ENCODE measurements at regions not wholly inside any gene's neighbourhood (a gene's known extent, or its start where the extent isn't known, plus 50 kb on each side); places are given as distances from the start of the nearest gene placed in this dataset.
A peak's percentile ranks its signal among the peaks of the same experiment; 100 is the strongest.

DNA sequence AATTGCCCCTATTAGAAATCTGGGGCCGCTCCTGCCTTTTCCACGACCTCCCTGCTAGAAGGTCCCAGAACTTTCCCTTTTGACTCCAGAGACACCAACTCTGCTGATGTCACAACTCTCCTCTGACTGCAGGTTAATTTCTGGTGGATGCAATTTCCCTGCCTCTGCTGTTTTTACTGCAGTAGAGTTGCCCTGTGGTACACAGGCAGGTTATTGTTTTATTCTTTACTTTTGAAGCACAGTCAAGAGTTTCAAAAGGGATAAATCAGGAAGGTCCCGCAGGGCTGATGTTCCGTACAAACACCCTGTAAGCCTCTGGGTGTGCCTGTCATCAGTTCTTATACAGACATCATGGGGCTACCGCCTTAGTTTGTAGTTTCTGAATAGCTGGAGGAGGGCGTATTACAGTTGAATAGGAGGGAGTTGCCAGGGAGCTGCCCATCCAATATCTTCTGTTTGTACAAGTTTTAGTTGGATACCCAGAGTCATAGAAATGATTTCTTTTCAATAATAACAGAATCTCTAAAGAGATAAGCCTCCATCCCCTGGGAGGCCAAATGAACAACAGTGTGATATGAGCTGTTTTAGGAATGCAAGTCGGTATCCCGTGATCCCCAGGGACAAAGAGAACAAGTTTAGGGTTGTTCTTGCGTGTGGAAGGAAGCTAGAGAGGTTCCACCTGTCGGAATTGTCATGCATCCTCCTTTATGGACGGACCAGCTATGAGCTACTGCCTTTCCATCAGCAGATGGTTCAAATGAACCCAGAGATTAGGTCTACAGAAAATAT is 108.4 kb upstream of the COPS8 start:
- H3K27ac ChIP-seq (ENCODE audit: low read length): no peak overlapping the region
- H3K4me1 ChIP-seq (ENCODE audit: control insufficient read depth in 1 of 2, insufficient read depth in 2 of 2, low read length in 2 of 2): peaks cover 0 to under 1% of the 10 kb centered on the region in 2 donors
- no peak overlapping the region for H3K4me3 ChIP-seq (ENCODE audit: low read depth in 1 of 2, low read length in 2 of 2)
- H3K27me3 ChIP-seq (ENCODE audit: low read depth, low read length): no peaks in the 10 kb centered on the region
- H3K9me3 ChIP-seq (ENCODE audit: control insufficient read depth in 1 of 2, low read length in 2 of 2): no peaks in the 10 kb centered on the region
- H3K36me3 ChIP-seq (ENCODE audit: control insufficient read depth in 1 of 2, insufficient read depth in 2 of 2, low read length in 2 of 2): no peaks in the 10 kb centered on the region

DNA sequence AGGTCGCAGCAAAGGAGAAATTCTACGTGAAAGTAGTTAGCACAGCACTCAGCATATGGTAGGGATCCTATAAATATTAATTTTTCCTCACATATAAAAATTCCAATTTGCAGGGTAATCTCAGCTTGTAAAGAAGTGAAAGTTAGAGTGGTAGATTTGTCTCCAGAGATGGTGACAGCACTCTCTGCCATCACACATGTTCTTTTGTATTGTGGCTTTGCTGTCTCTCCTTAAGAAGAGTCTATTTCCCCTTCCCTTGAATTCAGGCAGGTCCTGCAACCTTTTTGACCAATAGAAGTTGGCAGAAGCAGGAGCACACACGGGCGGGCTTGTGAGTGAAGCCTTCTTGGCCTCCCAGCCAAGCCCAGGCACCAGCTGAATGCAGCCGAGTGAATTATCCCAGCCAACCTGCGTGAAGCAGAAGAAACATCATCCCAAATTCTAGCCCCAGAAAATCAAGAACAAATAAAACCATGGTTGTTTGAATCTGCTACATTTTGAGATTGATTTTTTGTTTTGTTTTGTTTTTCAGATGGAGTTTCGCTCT is 107.8 kb upstream of the COPS8 start:
- no peaks in the 10 kb centered on the region for H3K27me3 ChIP-seq (ENCODE audit: low read depth, low read length)

DNA sequence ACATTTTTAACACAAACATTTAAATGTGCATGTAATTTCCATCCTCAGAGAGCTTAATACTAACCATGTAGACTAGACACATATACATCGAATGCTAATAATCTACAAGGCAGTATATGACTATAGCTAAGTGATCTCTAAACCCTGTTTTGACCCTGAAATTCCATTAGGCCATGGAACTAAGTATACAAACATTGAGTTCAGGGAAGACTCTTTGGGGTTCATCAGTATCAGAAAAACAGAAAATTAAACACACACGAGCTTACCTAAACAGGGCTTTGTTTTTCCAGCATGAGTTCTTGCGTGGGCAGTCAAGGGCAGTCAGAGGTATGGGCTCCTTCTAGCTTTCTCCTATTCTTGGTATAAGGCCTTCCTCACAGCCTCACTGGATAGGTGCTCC is 106.0 kb upstream of the COPS8 start:
- H3K9me3 ChIP-seq (ENCODE audit: control insufficient read depth in 1 of 2, low read length in 2 of 2): peaks cover 0 to 10% of the 10 kb centered on the region in 2 donors
- no peaks in the 10 kb centered on the region for H3K27me3 ChIP-seq (ENCODE audit: low read depth, low read length)
- no peaks in the 10 kb centered on the region for H3K36me3 ChIP-seq (ENCODE audit: control insufficient read depth in 1 of 2, insufficient read depth in 2 of 2, low read length in 2 of 2)
- no peak overlapping the region for H3K27ac ChIP-seq (ENCODE audit: low read length)
- H3K4me3 ChIP-seq (ENCODE audit: low read depth in 1 of 2, low read length in 2 of 2): no peak overlapping the region
- H3K4me1 ChIP-seq (ENCODE audit: control insufficient read depth in 1 of 2, insufficient read depth in 2 of 2, low read length in 2 of 2): no peaks in the 10 kb centered on the region

More for the DNA sequence above, 107.8 kb upstream of the COPS8 start:
- H3K27ac ChIP-seq (ENCODE audit: low read length): no peak overlapping the region
- no peaks in the 10 kb centered on the region for H3K36me3 ChIP-seq (ENCODE audit: control insufficient read depth in 1 of 2, insufficient read depth in 2 of 2, low read length in 2 of 2)
- peaks cover 0 to 5% of the 10 kb centered on the region in 2 donors for H3K9me3 ChIP-seq (ENCODE audit: control insufficient read depth in 1 of 2, low read length in 2 of 2)
- no peaks in the 10 kb centered on the region for H3K4me1 ChIP-seq (ENCODE audit: control insufficient read depth in 1 of 2, insufficient read depth in 2 of 2, low read length in 2 of 2)
- H3K4me3 ChIP-seq (ENCODE audit: low read depth in 1 of 2, low read length in 2 of 2): no peak overlapping the region

DNA sequence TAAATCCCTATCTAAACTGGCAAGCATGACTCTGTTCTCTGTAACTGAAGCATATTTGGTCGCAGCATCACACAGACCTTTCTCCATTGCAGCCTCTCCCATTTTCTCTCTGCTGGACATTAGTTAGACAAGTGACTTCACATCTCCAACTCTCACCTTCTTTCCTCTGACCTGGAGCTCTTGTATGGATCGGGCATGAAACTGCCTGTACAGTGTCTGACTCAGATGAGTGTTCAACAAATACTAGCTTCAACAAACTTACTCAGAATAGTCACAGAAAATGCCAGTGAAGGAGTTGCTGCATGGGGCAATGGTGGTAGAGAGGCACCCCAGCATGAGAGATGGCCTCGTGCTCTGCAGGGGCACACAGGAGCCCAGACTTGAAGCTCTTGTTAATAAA is 104.7 kb upstream of the COPS8 start:
- H3K27me3 ChIP-seq (ENCODE audit: low read depth, low read length): no peaks in the 10 kb centered on the region
- H3K9me3 ChIP-seq (ENCODE audit: control insufficient read depth in 1 of 2, low read length in 2 of 2): peaks cover 0 to 10% of the 10 kb centered on the region in 2 donors
- no peak overlapping the region for H3K27ac ChIP-seq (ENCODE audit: low read length)
- no peaks in the 10 kb centered on the region for H3K4me1 ChIP-seq (ENCODE audit: control insufficient read depth in 1 of 2, insufficient read depth in 2 of 2, low read length in 2 of 2)
- H3K4me3 ChIP-seq (ENCODE audit: low read depth in 1 of 2, low read length in 2 of 2): no peak overlapping the region
- H3K36me3 ChIP-seq (ENCODE audit: control insufficient read depth in 1 of 2, insufficient read depth in 2 of 2, low read length in 2 of 2): no peaks in the 10 kb centered on the region

DNA sequence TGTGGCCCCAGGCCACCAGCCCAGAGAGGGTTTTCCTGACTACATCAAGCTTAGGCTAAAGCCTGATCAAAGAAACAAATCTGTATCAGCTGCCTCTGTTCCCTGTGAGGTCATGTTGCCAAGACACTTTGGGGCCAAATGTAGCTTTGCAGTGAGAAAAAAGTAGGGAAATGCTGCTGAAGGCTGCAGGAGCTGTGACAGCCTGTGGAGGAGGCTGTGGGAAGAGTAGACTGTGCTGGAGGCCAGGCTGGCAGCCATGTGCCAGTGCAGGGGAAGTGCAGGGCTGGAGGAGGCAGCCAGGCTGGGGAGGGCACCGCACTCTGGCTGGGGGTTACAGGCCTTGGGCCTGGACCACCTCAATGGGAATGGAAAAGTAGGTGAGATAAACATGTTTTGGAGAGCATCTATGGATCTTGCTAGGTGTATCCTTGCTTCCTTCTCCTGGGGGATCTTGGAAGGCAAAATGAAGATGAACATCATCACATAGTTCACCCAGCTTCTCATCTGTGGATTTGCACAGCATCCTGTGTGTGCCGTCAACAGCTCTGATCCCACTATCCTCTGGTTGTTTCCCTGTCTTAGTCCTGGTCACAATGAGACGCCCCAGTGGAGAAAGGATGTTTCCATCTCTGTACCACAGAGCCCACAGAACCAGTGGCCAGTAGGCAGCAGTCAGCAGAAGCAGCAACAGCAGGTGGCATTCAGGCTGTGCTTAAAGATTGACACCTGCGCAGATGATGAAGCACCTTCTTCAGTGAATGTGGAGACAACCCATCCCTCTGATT is 103.8 kb upstream of the COPS8 start:
- Histone ChIP-seq H3K4me1 (ENCODE audit: control insufficient read depth in 1 of 2, insufficient read depth in 2 of 2, low read length in 2 of 2) (no peaks in the 10 kb centered on the region), H3K9me3 (ENCODE audit: control insufficient read depth in 1 of 2, low read length in 2 of 2) (peaks cover 0 to 10% of the 10 kb centered on the region in 2 donors), H3K27ac (ENCODE audit: low read length) (no peak overlapping the region), H3K27me3 (ENCODE audit: low read depth, low read length) (no peaks in the 10 kb centered on the region), H3K36me3 (ENCODE audit: control insufficient read depth in 1 of 2, insufficient read depth in 2 of 2, low read length in 2 of 2) (no peaks in the 10 kb centered on the region), H3K4me3 (ENCODE audit: low read depth in 1 of 2, low read length in 2 of 2) (no peak overlapping the region)

DNA sequence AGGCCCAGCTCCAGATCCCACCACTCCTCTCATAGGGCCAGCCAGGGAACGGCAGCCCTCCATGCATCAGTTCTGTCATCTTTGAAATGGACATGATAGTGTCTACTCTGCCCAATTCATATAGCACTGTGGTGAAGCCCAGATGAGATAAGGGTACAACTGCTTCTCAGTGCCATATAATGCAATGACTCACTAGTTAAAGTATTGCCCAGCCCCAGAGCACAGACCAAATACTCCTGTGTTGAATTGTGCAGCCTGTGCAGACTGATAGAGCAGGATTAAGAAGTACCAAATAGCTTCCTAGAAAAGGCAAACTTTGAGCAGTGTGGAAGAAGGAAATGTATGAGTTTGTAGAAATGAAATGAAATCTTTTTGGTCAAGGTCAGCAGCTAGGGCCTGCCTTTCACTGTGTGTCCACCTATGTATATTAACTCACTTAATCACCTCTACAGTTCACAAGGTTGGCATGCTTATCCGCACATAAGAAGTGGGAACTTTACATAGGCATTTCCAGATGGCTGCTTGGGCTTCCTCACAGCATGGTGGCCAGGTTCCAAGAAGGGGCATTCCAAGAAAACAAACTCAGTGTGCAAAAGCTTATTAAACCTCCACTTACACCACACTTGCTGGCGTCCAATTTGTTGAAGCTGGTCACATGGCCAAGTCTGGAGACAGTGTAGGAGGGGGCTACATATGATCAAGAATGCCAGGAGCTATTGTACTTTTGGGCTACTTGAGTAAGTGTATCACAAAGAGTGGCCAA is 102.8 kb upstream of the COPS8 start:
- H3K4me1 ChIP-seq (ENCODE audit: control insufficient read depth in 1 of 2, insufficient read depth in 2 of 2, low read length in 2 of 2): peaks cover 0 to 6% of the 10 kb centered on the region in 2 donors
- peaks cover 0 to 10% of the 10 kb centered on the region in 2 donors for H3K9me3 ChIP-seq (ENCODE audit: control insufficient read depth in 1 of 2, low read length in 2 of 2)
- H3K27ac ChIP-seq (ENCODE audit: low read length): no peak overlapping the region
- H3K36me3 ChIP-seq (ENCODE audit: control insufficient read depth in 1 of 2, insufficient read depth in 2 of 2, low read length in 2 of 2): no peaks in the 10 kb centered on the region
- no peaks in the 10 kb centered on the region for H3K27me3 ChIP-seq (ENCODE audit: low read depth, low read length)
- no peak overlapping the region for H3K4me3 ChIP-seq (ENCODE audit: low read depth in 1 of 2, low read length in 2 of 2)

DNA sequence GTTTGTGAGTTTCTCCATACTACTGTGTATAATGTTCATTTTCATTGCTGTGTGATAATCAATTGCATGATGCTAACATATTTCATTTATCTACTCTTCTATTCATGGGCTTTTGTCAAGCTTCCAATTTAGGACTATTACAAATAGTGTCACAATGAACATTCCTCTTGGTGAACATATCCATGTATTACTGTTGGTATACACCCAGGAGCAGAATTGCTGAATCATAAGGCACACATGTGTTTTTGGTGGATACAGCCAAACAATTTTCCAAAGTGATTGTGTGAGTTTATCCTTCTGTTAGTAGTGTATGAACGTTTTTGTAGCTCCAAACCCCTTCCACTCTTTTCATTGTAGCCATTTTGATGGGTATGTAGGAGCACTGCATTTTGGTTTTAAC is 101.6 kb upstream of the COPS8 start:
- Histone ChIP-seq H3K27me3 (ENCODE audit: low read depth, low read length) (no peaks in the 10 kb centered on the region), H3K9me3 (ENCODE audit: control insufficient read depth in 1 of 2, low read length in 2 of 2) (peaks cover 0 to 10% of the 10 kb centered on the region in 2 donors), H3K36me3 (ENCODE audit: control insufficient read depth in 1 of 2, insufficient read depth in 2 of 2, low read length in 2 of 2) (no peaks in the 10 kb centered on the region), H3K4me3 (ENCODE audit: low read depth in 1 of 2, low read length in 2 of 2) (no peak overlapping the region), H3K4me1 (ENCODE audit: control insufficient read depth in 1 of 2, insufficient read depth in 2 of 2, low read length in 2 of 2) (peaks cover 0 to 10% of the 10 kb centered on the region in 2 donors), H3K27ac (ENCODE audit: low read length) (no peak overlapping the region)

DNA sequence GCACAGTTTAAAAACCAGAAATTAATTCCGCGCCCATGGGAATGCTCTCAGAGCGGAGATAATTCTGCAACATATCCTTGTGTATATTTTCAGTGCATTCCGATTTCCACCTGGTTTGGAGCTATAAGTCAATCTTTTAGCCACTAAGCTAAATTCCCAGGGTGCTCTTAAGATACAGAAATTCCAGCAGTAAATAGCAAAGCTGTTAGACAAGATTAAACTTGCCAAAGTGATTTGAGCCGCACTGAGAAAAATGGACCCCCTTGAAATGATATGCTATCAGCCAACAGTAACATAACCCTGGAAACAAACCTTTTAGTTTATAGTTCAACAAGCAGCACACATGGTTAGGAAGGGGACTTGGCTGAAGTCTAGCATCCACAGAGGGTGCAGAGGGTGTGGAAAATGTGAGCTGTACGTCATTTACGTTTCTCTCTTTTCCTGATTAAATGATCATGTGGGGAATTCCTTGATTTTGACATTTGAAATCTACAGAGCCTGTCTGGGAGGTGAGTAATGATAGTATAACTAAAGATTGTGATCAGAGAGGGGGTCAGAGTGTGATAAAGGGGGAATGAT is 99.8 kb upstream of the COPS8 start:
- Histone ChIP-seq H3K9me3 (ENCODE audit: control insufficient read depth in 1 of 2, low read length in 2 of 2) (peaks cover 0 to 10% of the 10 kb centered on the region in 2 donors), H3K4me1 (ENCODE audit: control insufficient read depth in 1 of 2, insufficient read depth in 2 of 2, low read length in 2 of 2) (peaks cover 0 to 10% of the 10 kb centered on the region in 2 donors), H3K36me3 (ENCODE audit: control insufficient read depth in 1 of 2, insufficient read depth in 2 of 2, low read length in 2 of 2) (no peaks in the 10 kb centered on the region), H3K27me3 (ENCODE audit: low read depth, low read length) (no peaks in the 10 kb centered on the region), H3K4me3 (ENCODE audit: low read depth in 1 of 2, low read length in 2 of 2) (no peak overlapping the region), H3K27ac (ENCODE audit: low read length) (no peak overlapping the region)

DNA sequence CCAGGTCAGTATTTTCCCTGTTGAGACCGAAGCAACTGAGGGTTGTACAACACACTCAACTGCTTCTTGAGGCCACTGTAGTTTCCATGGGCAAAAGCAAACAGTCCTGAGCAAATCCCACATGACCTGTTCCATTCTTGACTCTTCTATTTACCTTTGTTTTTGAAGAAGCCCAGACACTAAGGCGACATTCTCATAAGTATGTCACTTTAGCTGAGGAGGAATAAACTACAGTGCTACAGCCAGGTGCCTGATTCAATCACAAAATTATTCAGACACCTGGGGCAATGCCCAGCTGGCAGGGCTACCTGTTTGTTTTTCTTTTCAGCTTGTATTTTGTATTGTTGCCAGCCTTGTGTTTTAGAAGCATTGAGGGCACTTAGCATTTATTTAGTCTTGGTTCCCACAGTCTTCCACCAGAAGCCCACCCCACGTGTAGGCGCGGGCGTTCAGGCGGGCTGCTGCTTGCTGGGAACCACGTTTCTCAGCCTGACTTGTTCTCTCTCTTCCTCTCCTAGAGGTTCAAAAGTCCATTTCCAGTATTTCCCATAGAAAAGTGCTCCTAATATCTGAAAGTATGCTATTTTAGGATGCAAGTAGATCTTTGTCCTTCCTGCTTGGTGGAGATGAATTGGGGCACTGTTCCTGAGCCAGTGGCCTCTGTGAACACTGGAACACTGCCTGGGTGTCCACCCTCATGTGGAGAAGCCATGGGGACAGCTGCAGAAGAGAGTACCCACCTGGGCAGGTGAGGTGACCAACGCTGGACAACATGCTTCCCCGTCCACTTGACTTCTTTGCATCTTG is 99.0 kb upstream of the COPS8 start:
- Histone ChIP-seq H3K9me3 (ENCODE audit: control insufficient read depth in 1 of 2, low read length in 2 of 2) (peaks cover 0 to 10% of the 10 kb centered on the region in 2 donors), H3K4me1 (ENCODE audit: control insufficient read depth in 1 of 2, insufficient read depth in 2 of 2, low read length in 2 of 2) (peaks cover 0 to 10% of the 10 kb centered on the region in 2 donors), H3K36me3 (ENCODE audit: control insufficient read depth in 1 of 2, insufficient read depth in 2 of 2, low read length in 2 of 2) (no peaks in the 10 kb centered on the region), H3K4me3 (ENCODE audit: low read depth in 1 of 2, low read length in 2 of 2) (no peak overlapping the region), H3K27ac (ENCODE audit: low read length) (no peak overlapping the region), H3K27me3 (ENCODE audit: low read depth, low read length) (no peaks in the 10 kb centered on the region)

DNA sequence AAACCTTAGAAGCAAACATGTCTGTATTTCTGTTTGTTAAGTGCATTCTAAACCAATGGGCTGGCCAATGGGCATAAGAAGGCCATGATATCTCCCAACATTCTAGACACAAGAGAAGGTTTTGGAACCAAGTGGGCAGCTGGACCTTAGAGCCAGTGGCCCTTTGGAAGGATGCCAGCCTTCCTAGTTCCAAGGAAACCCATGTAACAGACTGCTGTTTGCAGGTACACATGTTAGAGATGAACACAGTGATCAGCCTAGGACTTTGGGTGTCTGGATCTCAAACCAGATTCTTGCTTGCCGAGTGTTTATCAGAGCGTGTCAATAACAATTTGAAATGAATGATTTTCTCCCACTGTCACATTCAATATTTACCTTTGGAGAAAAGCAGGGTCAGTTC is 97.5 kb upstream of the COPS8 start:
- Histone ChIP-seq H3K4me3 (ENCODE audit: low read depth in 1 of 2, low read length in 2 of 2) (no peak overlapping the region), H3K27me3 (ENCODE audit: low read depth, low read length) (no peaks in the 10 kb centered on the region), H3K36me3 (ENCODE audit: control insufficient read depth in 1 of 2, insufficient read depth in 2 of 2, low read length in 2 of 2) (no peaks in the 10 kb centered on the region), H3K4me1 (ENCODE audit: control insufficient read depth in 1 of 2, insufficient read depth in 2 of 2, low read length in 2 of 2) (peaks cover 0 to 10% of the 10 kb centered on the region in 2 donors), H3K9me3 (ENCODE audit: control insufficient read depth in 1 of 2, low read length in 2 of 2) (peaks cover 0 to 2% of the 10 kb centered on the region in 2 donors), H3K27ac (ENCODE audit: low read length) (peak overlapping the region; percentile 17)
